H1 (cell line): ENCODE measurements at regions not wholly inside any gene's neighbourhood (a gene's known extent, or its start where the extent isn't known, plus 50 kb on each side); places are given as distances from the start of the nearest gene placed in this dataset.

Source experiments
- CTCF ChIA-PET: fragments of 300-600 bp; sonication (Branson Sonifier 250); formaldehyde crosslinking; loops from one replicate; lab custom pipeline; 2021; ENCODE audit not compliant: partially characterized antibody; lab: Charles Lee
- POLR2A ChIA-PET: fragments of 300-600 bp; sonication (Branson Sonifier 250); formaldehyde crosslinking; loops from one replicate; lab custom pipeline; 2021; ENCODE audit warnings: inconsistent platforms; ENCODE audit not compliant: partially characterized antibody; lab: Charles Lee
- DNase-seq, 2 experiments: peaks; one replicate each; pipeline versions ENCODE4 v3.0.0 to v3.0.0-alpha.2; 2010 to 2022; ENCODE audit warnings: low spot score in 2 of 2, low read depth in 1 of 2, mixed read lengths in 1 of 2
- FAIRE-seq: peaks from 2 replicates; lab custom pipeline; 2011; peaks lifted over from hg19 to GRCh38; lab: Jason Lieb, UNC
- H2AFZ ChIP-seq: 2 replicates; pipeline ENCODE4 v1.8.1; 2012; ENCODE audit warnings: low read length, inconsistent platforms
- H2AK5ac ChIP-seq: 2 replicates; pipeline ENCODE4 v1.6.1; 2013; ENCODE audit warnings: low read depth, low read length
- H2BK120ac ChIP-seq: replicated peaks from 2 replicates; pipeline ENCODE3; 2013; ENCODE audit warnings: low read depth, low read length, inconsistent platforms
- H2BK12ac ChIP-seq: 2 replicates; pipeline ENCODE4 v1.6.1; 2013; ENCODE audit warnings: low read depth, low read length
- H2BK15ac ChIP-seq: 2 replicates; pipeline ENCODE4 v1.6.1; 2013; ENCODE audit warnings: low read length
- H2BK20ac ChIP-seq: 2 replicates; pipeline ENCODE4 v1.6.1; 2013; ENCODE audit warnings: low read length
- H2BK5ac ChIP-seq: 2 replicates; pipeline ENCODE4 v1.6.1; 2013; ENCODE audit warnings: low read depth, low read length
- H3K14ac ChIP-seq: 2 replicates; pipeline ENCODE4 v1.6.1; 2013; ENCODE audit warnings: inconsistent platforms; ENCODE audit not compliant: insufficient read length
- H3K18ac ChIP-seq: 2 replicates; pipeline ENCODE4 v1.6.1; 2013; ENCODE audit warnings: low read length; ENCODE audit errors: extremely low read depth
- H3K23ac ChIP-seq: 2 replicates; pipeline ENCODE4 v1.6.1; 2013; ENCODE audit warnings: inconsistent platforms; ENCODE audit not compliant: insufficient read length
- H3K23me2 ChIP-seq: 2 replicates; pipeline ENCODE4 v1.6.1; 2013; ENCODE audit warnings: low read depth, low read length
- H3K27ac ChIP-seq: 2 replicates; pipeline ENCODE4 v1.6.1; 2011; ENCODE audit warnings: low read depth, low read length, inconsistent platforms
- H3K27me3 ChIP-seq, 4 experiments: replicated peaks in 1 of 4; 1 replicate in 1 of 4; 2 replicates in 3 of 4; pipeline versions ENCODE4 v1.6.1 to v1.8.1; 2011 to 2013; ENCODE audit warnings: low read length in 3 of 4, mild to moderate bottlenecking in 3 of 4, inconsistent platforms in 2 of 4, mixed read lengths in 2 of 4, moderate library complexity in 1 of 4; ENCODE audit not compliant: control insufficient read depth in 3 of 4, insufficient read depth in 3 of 4; ENCODE audit errors: extremely low read depth in 1 of 4
- H3K36me3 ChIP-seq, 4 experiments: 2 replicates each; pipeline versions ENCODE4 v1.6.1 to v1.8.1; 2011 to 2013; ENCODE audit warnings: mild to moderate bottlenecking in 4 of 4, low read length in 3 of 4, moderate library complexity in 2 of 4, control low read depth in 1 of 4, inconsistent platforms in 1 of 4; ENCODE audit not compliant: insufficient read depth in 4 of 4, control insufficient read depth in 2 of 4
- H3K4ac ChIP-seq: replicated peaks from 2 replicates; pipeline ENCODE3; 2013; ENCODE audit warnings: low read length, low read depth, mixed read lengths, inconsistent platforms; ENCODE audit not compliant: insufficient read length
- H3K4me1 ChIP-seq, 4 experiments: replicated peaks in 1 of 4; 1 replicate in 1 of 4; 2 replicates in 3 of 4; pipeline versions ENCODE4 v1.6.1 to v1.8.1; 2011 to 2013; ENCODE audit warnings: low read length in 3 of 4, inconsistent platforms in 2 of 4, mixed read lengths in 1 of 4; ENCODE audit not compliant: insufficient read depth in 4 of 4, control insufficient read depth in 3 of 4
- H3K4me2 ChIP-seq, 2 experiments: 2 replicates each; pipeline versions ENCODE4 v1.6.1 to v1.8.1; 2011 to 2013; ENCODE audit warnings: low read depth in 2 of 2, low read length in 2 of 2, control low read depth in 1 of 2, inconsistent platforms in 1 of 2, mild to moderate bottlenecking in 1 of 2; ENCODE audit not compliant: insufficient read depth in 1 of 2
- H3K4me3 ChIP-seq, 4 experiments: fragments of 200-600, 300-600 bp in 1 of 4; sonication (generic), shearing (Covaris generic), sonication (Bioruptor Twin) in 1 of 4; 2 replicates each; pipeline versions ENCODE4 v1.5.1 to v1.8.1; 2011 to 2016; ENCODE audit warnings: low read length in 4 of 4, low read depth in 3 of 4, control low read depth in 2 of 4, inconsistent platforms in 2 of 4, mild to moderate bottlenecking in 2 of 4, mixed read lengths in 1 of 4, moderate library complexity in 1 of 4; ENCODE audit not compliant: insufficient read depth in 2 of 4; ENCODE audit errors: extremely low read depth in 1 of 4
- H3K56ac ChIP-seq: replicated peaks from 2 replicates; pipeline ENCODE3; 2013; ENCODE audit warnings: low read depth, mild to moderate bottlenecking, mixed read lengths, low read length, inconsistent platforms; ENCODE audit not compliant: insufficient read length
- H3K79me1 ChIP-seq: 2 replicates; pipeline ENCODE4 v1.6.1; 2013; ENCODE audit warnings: low read depth, low read length, control low read depth
- H3K79me2 ChIP-seq, 2 experiments: 2 replicates each; pipeline versions ENCODE4 v1.6.1 to v1.8.1; 2012 to 2013; ENCODE audit warnings: low read length in 2 of 2, mild to moderate bottlenecking in 2 of 2, inconsistent platforms in 1 of 2; ENCODE audit not compliant: insufficient read depth in 2 of 2, control insufficient read depth in 1 of 2
- H3K9ac ChIP-seq, 4 experiments: replicated peaks in 1 of 4; 1 replicate in 1 of 4; 2 replicates in 3 of 4; pipeline versions ENCODE4 v1.6.1 to v1.8.1; 2011 to 2013; ENCODE audit warnings: low read depth in 3 of 4, low read length in 3 of 4, control low read depth in 2 of 4, mild to moderate bottlenecking in 2 of 4, moderate library complexity in 2 of 4, inconsistent platforms in 1 of 4; ENCODE audit errors: extremely low read depth in 1 of 4
- H3K9me3 ChIP-seq, 2 experiments: 2 replicates each; pipeline versions ENCODE4 v1.6.1 to v1.8.1; 2012 to 2013; ENCODE audit warnings: mild to moderate bottlenecking in 2 of 2, moderate library complexity in 2 of 2, control low read depth in 1 of 2, inconsistent platforms in 1 of 2, low read depth in 1 of 2, low read length in 1 of 2, mixed read lengths in 1 of 2; ENCODE audit not compliant: insufficient read depth in 2 of 2
- H4K20me1 ChIP-seq, 2 experiments: replicated peaks in 1 of 2; 2 replicates each; pipeline versions ENCODE3 to v1.8.1; 2011 to 2013; ENCODE audit warnings: inconsistent platforms in 2 of 2, low read length in 2 of 2, mild to moderate bottlenecking in 1 of 2; ENCODE audit not compliant: insufficient read depth in 2 of 2, control insufficient read depth in 1 of 2
- H4K5ac ChIP-seq: 2 replicates; pipeline ENCODE4 v1.6.1; 2013; ENCODE audit warnings: low read length, low read depth, mixed read lengths, inconsistent platforms; ENCODE audit not compliant: insufficient read length
- H4K8ac ChIP-seq: 2 replicates; pipeline ENCODE4 v1.8.0; 2013; ENCODE audit warnings: mild to moderate bottlenecking, moderate library complexity, low read length, inconsistent platforms; ENCODE audit not compliant: insufficient read depth; ENCODE audit errors: extremely low read depth
- H4K91ac ChIP-seq: replicated peaks from 2 replicates; pipeline ENCODE3; 2013; ENCODE audit warnings: low read length, mixed read lengths, inconsistent platforms; ENCODE audit not compliant: insufficient read length
- CHD2 ChIP-seq: IDR thresholded peaks from 2 replicates; pipeline ENCODE4 v1.6.1; 2012; ENCODE audit warnings: low read length, improper control_type of control experiment
- HDAC6 ChIP-seq: IDR thresholded peaks from one replicate; pipeline ENCODE4 v1.7.1; 2012; ENCODE audit warnings: low read depth, mild to moderate bottlenecking, inconsistent platforms, low read length, moderate library complexity
- PHF8 ChIP-seq: fragments of 200-600 bp; sonication (generic); conservative IDR thresholded peaks from 2 replicates; pipeline ENCODE4 v1.7.1; 2012; ENCODE audit warnings: low read depth, mild to moderate bottlenecking, inconsistent platforms, low read length, moderate library complexity
- SIRT6 ChIP-seq: IDR thresholded peaks from one replicate; pipeline ENCODE4 v1.7.1; 2012; ENCODE audit warnings: low read length, inconsistent platforms
- USF2 ChIP-seq: IDR thresholded peaks from 2 replicates; pipeline ENCODE4 v1.6.1; 2011; ENCODE audit warnings: low read length, improper control_type of control experiment
- WGBS, 2 experiments: shearing (Covaris generic) in 1 of 2; methylation state at CpG; one replicate each; pipeline versions ENCODE4 v1.1.6 to v1.1.7; 2013 to 2015; ENCODE audit warnings: low lambda C conversion rate in 2 of 2, mixed read lengths in 2 of 2, inconsistent platforms in 1 of 2, low coverage in 1 of 2, missing lambda C conversion rate in 1 of 2; ENCODE audit not compliant: insufficient replicate concordance in 2 of 2, insufficient coverage in 1 of 2, insufficient read length in 1 of 2; ENCODE audit errors: extremely low coverage in 1 of 2, missing lambda C conversion rate in 1 of 2; 5-methylcytosine and 5-hydroxymethylcytosine counted together

- Histone ChIP-seq H2BK120ac (no peak overlapping the region), H3K9ac (no peak overlapping the region), H3K23me2 (no peaks in the 10 kb centered on the region), H3K4ac (no peak overlapping the region), H4K5ac (no peak overlapping the region), H3K4me2 (no peak overlapping the region), H3K79me2 (no peaks in the 10 kb centered on the region), H3K4me3 (no peak overlapping the region), H3K27me3 (no peaks in the 10 kb centered on the region), H3K23ac (no peak overlapping the region), H4K20me1 (no peaks in the 10 kb centered on the region), H3K18ac (no peak overlapping the region), H3K79me1 (no peaks in the 10 kb centered on the region), H2BK5ac (no peak overlapping the region), H2AK5ac (no peak overlapping the region), H3K36me3 (no peaks in the 10 kb centered on the region), H3K27ac (no peak overlapping the region), H4K91ac (no peak overlapping the region), H3K56ac (no peak overlapping the region), H2BK12ac (no peak overlapping the region), H3K9me3 (peaks cover 11 to 14% of the 10 kb centered on the region in 2 experiments), H2AFZ (no peak overlapping the region), H2BK15ac (no peak overlapping the region), H3K4me1 (no peaks in the 10 kb centered on the region), H3K14ac (no peak overlapping the region), H2BK20ac (no peak overlapping the region), H4K8ac (no peak overlapping the region)
- FAIRE-seq: no peak
- CTCF ChIA-PET: no interaction called here
- no peak for TF ChIP-seq HDAC6
- TF ChIP-seq PHF8: no peak
- TF ChIP-seq CHD2: no peak
- TF ChIP-seq SIRT6: no peak
- no peak for TF ChIP-seq USF2
- POLR2A ChIA-PET: no interaction called here
- no peak for DNase-seq
- WGBS, 2 experiments: 89% methylated on average over 3 of the region's 3 CpGs; no CpG with 5 or more reads in 1 of the 2 experiments
These were observed 64.3 kb upstream of the VANGL1 start for GRCh38 chr1:115577513-115577912.
